Fibroblast of skin of right quadriceps (primary cell): ENCODE measurements at regions not wholly inside any gene's neighbourhood (a gene's known extent, or its start where the extent isn't known, plus 50 kb on each side); places are given as distances from the start of the nearest gene placed in this dataset.

Experiments
- DNase-seq: peaks from one replicate; pipeline ENCODE4 v3.0.0-alpha.2; 2013

DNA sequence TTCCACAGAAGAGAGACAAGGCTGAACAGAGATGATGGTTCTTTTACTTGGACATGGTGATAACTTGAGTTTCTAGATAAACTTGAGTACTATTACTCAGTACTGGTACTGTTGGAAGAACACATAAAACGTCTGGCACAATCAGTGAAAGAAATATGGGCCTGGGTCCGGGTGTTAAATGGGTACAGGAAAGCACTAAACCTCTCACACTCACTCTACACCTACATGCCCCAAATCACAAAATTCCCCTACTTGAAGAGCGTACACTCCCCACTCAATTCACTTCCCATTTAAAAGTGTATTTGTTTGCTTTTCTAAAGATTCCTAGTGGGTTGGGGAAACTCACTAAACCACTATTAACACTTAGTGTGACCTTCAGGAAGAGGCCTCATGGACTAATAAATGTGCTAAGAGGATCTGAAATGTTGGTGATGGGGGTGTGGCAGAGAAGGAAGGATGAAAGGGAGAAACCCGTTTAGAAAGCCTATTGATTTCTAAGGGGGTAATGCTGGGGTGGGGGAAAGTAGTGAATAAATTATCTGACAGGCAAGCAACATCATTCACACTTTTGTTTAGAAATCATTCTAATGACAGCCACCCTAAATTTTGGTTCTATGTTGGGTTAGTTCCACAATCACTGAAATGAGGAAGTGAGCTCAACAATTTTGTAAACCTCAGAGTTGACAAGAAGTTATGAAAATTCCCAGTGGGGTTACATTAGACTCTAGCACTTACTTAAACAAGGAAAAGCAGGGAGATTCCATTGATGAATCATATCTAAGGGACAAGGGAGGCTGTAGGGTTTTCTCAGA is 222.6 kb upstream of the MARCKS start:
- DNase-seq: peak; percentile 91

DNA sequence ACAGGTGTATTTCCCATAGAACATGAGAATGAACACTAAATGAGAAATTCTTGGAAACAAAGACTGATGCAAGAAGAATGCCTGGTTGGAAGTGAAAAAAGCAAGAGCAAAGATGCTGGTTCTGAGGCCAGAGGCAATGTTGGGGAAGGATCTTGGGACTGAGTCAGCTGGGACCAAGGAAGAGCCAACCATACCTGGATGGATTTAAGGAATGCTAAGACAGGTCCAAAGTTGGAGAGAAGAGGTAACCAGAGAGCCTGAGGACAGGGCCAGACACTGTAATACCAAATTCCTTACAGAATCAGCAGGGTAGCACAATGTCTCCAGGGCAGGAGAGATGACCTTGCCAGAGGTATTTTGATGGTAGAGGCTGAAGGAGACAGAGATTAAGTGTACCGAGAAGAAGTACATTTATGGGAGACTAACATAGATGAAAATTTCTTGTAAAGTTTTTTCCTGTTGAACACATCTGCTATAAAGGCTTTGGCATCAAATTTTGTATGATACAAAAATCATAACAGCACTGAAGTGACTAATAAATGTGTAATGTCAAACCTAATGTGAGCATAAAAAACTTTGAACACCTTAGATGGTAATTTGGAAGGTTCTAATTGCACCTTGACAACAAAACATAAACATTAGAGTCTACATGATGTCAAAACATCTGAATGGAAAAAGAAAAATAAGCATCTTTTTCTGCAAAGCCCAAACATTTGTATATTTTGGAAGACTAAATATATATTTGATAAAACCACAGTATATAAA is 221.7 kb upstream of the MARCKS start:
- no peak for DNase-seq

DNA sequence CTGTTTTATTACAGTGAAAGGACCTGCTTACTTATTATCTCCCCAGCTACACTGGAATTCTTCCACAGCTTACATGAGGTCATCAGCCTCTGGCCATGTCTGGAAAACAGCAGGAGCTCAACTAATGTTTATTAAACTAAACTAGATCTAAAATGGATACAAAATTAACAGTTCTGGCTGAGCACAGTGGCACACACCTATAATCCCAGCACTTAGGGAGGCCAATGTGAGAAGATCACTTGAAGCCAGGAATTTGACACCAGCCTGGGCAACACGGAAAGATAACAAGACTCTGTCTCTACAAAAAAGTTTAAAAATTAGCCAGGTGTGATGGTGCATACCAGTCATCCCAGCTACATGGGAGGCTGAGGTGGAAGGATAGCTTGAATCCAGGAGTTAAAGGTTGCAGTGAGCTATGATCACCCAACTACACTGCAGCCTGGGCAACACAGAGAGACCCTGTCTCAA is 220.8 kb upstream of the MARCKS start:
- peak; percentile 40 for DNase-seq

GRCh38 chr6:113640051-113640450 is 217.1 kb upstream of the MARCKS start:
- DNase-seq: no peak

DNA sequence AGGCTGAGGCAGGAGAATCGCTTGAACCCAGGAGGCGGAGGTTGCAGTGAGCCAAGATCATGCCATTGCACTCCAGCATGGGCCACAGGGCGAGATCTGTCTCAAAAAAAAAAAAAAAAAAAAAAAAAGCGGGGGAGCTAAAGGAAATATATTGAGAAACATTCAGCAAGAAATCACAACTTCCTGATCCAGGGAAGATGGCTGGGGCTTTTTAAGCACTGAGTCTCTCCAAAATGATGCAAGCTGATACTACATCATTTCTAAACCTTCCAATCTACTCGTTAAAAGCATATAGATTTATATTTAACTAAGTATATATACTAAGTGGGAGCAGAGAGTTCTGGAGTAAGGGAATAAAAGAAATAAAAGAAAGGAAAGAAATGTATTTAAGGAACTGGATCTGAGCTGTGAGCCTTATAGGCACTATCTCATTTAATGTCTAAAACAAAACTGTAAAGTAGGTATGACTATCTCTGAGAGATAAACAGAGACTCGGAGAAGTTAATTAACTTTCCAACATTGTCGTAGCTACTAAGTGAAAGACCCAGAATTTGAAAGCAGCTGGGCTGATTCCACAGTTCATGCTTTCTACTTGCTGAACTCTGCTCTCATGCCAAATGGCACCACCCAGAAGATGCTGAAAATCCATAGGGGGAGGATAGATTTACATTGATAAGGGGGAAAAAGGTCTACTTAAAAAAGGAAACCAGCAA is 215.0 kb upstream of the MARCKS start:
- no peak for DNase-seq

DNA sequence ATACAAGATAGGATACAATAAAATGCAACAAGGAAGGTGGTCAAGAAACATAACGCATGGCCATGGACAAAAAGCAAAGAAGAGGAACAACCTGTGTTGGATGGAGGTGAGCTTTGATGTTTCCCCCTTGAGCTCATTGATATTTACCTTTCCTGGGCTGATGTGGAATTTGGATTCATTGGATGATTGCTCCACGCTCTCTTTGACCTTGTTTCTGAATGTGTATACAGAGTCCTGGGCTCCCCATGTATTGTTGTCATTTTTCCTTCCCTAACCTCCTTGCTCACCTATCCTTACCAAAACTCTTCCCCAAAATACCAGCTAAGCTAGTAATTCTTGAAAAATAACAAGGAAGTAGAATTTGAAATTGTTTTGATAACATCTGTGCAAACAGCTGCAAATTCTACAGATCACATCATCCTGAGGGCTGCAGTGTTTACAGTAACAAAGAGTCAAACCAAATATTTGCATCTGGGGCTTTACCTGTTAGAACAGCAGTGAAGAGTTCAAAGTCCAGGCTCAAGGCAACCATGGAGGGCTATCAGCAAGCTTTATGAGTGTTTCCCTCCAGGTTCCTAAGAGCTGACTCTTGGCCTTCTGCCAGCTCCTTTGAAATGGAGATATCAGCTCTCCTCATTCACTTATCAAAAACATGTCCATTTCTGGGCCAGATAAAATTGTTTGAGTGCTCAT is 214.3 kb upstream of the MARCKS start:
- DNase-seq: no peak

- DNase-seq: no peak
Observed at GRCh38 chr6:113643407-113643770, 213.8 kb upstream of the MARCKS start.

DNA sequence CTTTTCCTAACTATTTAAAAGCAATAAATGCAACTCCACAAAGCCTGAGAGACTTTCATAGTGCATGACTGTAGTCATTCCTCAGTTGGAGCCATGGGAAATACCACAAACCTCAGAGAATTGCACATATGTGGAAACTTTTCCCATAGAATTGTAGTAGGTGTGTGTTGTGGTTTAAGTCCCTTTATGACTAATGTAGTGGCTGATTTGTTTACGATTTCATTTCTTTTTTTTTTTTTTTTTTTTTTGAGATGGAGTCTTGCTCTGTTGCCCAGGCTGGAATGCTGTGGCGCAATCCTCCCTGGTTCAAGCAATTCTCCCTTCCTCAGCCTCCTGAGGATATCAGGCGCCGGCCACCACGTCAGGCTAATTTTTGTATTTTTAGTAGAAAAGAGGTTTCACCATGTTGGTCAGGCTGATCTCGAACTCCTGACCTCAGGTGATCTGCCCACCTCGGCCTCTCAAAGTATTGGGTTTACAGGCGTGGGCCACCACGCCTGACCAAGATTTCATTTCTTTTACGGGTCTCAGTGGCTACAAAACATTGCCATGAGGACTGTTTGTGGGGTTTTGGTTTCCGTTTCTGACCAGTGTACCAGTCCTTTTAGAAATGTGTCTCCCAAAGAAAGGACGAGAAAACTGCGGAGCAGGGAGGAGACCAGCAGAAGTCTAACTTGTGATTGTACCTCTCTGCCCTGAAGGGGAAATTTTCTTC is 212.1 kb upstream of the MARCKS start:
- DNase-seq: peak; percentile 100

- DNase-seq: peak; percentile 98
Observed at GRCh38 chr6:113645576-113645970, 211.6 kb upstream of the MARCKS start.

DNA sequence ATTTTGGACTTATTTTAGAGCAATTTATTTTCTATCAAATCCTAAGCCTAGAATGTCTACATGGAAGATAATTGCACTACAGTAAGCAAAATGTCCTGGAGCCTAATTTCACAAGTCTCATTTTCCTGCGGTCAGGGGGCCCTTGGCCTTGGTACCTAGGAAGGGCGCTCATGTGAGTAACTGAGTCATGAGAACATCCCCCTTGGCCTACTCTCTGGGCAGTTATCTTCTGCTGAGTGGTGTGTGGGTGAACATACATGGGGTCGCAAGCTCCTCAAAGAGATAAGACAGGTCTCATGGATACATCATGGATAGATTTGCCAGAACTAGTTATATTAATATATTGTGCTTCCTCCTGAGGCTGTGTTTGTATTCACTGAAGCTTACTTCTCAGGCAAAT is 211.2 kb upstream of the MARCKS start:
- DNase-seq: no peak

DNA sequence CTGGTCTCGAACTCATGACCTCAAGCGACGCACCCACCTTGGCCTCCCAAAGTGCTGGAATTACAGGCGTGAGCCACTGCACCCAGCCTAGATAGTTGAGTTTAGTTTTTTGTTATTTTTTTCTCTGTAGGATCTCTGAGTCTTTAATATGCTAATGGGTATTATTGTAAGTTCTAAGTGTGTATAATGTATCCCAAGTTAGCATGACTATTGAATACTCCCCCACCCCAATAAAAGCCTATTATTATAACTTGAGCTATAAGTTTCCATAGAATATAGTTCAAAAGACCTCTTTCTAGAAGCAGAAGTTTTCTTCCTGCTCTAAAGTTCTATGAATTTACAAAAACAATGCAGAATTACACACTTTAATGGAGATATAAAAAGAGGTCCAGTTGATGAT is 210.4 kb upstream of the MARCKS start:
- DNase-seq: no peak

DNA sequence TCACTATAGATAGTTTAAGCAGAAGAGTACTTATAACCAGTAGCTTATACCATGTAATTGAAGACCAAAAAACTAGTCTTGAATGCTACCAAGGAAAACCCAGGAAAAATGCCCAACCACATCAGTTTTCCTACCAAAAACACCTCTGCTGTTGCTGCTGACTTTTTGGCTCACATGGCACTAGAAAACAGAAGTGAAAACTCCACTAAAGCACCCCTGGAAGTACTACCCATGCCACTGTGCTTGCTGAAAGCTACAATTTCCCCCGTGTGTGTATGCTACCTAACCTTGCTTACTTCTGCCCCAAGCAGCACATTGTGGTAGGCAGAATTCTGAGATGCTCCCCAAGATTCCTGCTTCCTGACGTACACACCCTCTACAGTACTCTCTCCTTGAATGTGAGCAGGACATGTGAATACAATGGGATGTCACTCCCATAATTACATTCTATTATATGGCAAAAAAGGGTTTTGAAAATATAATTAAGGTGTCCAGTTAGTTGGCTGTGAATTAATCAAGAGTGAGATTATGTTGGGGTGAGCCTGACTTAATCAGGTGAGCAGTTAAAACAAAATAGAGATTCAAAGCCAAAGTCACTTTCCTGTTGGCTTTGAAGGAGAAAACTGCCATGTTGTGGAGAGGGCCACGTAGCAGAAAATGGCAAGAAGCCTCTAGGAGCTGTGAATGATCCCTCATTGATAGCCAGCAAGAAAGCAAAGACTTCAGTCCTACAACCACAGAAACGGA is 209.8 kb upstream of the MARCKS start:
- DNase-seq: no peak

- DNase-seq: no peak
Observed at GRCh38 chr6:113648698-113649097, 208.4 kb upstream of the MARCKS start.

DNA sequence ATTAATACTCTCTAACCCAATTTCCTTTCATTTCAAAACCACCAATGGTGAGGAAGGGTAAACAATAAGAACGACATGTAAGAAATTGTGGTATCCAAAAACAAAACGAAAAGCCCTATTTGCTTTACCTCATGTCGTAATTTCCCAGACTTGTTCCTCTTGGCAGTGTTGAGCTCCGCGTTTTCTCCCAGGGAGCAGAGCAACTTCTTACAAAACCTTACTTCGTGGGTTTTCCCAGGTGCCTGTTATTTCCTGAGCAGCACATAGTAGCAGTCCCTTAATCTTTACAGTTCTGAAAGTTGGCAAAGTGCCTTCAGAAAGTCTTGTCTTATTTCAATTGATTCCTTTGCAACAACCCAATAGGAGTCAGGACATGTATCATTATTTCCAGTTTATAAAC is 207.9 kb upstream of the MARCKS start:
- DNase-seq: no peak

DNA sequence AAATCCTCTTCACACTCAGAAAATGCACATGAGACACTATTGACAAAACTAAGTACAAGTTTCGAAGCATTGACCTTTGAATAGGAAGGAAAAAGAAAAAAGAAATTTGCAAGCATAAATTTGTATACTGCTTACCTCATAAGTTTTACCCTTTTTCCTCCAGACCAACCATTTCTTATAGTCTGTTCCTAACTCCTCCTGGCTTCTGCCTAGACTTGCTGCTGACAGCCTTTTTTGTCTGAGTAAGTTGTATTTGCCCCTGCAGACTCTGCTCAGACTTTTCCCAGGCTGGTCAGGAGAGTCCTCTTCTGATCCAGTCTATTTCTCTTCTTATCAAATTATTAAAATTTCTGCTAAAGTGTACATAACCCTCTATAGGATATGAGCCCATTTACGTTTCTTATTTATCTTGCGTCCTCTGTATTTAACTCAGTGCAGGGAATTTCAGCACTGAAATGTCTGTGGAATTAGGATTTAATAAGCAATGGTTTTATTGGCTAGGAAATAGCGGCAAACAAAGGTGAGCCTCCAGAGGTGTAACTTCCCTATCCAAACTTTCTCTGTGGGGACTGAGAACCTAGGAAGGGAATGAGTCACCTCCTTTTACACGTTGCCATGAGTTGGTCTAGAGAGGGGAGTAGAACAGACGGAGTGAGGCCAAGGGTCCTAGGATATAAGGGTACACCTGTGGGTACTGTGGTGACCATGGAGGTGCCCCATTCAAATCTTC is 207.1 kb upstream of the MARCKS start:
- DNase-seq: no peak

DNA sequence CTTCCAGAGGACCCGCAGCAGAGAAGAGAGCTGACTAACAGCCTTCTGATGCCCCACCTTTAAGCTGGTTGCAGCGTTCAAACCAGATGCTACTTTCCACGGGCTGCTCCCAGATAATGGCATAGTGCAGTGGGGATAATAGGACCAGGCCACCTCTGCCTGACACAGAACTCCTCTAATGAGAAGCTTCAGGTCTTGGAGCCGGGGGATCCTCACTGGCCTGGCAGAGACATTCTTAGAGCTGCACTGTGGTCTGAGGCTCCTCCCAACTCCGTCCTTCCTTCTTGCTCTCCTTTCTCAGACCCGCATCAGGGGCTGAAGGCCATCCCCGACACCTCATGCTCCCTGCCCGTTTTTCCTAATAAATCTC is 206.6 kb upstream of the MARCKS start:
- no peak for DNase-seq

GRCh38 chr6:113651120-113651519 is 206.0 kb upstream of the MARCKS start:
- no peak for DNase-seq

DNA sequence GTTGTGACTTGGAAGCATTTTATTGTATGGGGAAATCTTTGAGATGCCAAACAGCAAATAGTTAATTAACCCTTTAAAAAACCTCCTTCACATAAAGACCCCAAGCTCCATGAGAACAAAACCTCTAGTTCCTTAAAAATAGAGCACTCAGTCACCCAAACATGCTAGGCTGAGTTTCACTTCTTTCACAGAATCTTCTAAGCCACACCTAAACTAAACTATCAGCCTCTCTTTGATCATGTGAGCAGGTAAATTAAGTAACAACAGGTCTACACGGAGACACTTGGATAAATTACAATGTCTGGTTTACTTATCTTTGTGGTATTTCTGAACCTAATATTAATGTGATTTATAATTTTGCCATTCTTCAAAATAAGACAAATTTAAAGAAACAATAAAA is 205.2 kb upstream of the MARCKS start:
- no peak for DNase-seq

DNA sequence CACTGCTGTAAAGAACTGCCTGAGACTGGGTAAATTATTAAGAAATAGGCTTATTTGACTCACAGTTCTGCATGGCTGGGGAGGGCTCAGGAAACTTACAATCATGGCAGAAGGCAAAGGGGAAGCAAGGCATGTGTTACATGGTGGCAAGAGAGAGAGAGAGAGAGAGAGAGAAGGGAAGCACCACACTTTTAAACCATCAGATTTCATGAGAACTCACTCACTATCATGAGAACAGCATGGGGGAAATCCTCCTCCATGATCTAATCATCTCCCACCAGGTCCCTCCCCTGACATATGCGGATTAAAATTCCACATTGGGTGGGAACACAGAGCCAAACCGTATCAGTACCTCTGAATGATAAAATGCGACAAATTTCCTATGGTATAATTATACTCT is 203.9 kb upstream of the MARCKS start:
- no peak for DNase-seq

DNA sequence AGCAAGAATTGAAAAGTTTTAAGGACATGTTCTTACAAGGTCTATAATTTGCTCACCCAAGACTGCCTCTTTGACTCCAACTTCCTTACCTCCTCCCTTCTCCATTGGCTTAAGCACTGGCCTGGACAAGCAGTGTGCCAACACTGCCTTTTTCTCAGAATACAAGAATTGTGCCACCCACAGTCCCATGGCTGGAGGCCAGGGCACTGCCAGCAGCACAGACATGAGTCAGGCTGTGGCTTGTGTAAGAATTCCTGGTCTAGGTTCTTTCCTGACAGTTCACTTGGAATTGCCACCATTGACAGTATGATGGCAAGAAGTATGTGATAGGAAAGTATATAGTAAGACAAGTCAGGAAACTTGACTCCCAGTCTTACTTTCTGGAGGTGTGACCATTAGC is 202.7 kb upstream of the MARCKS start:
- peak; percentile 52 for DNase-seq

DNA sequence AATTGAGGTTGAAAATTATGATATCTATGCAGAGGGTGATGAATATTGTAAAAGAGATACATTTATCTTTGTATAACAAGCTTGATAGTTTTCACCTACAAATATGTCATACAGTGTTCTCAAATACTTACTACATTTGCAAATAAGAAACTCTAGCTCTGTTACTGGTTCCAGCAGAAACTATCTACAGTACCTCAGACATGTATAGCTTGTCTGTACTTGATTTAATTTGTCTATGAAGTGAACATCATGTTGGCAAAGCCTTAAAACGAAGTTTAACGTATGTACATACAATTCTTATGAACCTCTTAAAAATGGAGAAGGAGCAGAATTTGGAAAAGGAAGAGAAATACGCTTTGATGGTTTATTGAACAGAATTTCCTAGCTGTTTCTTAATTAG is 201.4 kb upstream of the MARCKS start:
- DNase-seq: no peak
